Activated CD8-positive, alpha-beta memory T cell treated with anti-CD3 and anti-CD28 coated beads, Interleukin-2, amount 10 ng/mL, durations not matched to agents 7 days and 5 days (primary cell): ENCODE measurements at regions not wholly inside any gene's neighbourhood (a gene's known extent, or its start where the extent isn't known, plus 50 kb on each side); places are given as distances from the start of the nearest gene placed in this dataset.

ENCODE experiments used
- ATAC-seq: fragments of 150-1000 bp; cut with Tn5 transposase; one replicate; pipeline ENCODE4 v1.10.0; 2021; ENCODE audit warnings: moderate library complexity
- CTCF ChIA-PET: fragments of 350-600 bp; sonication (Branson Sonifier 250); formaldehyde crosslinking; loops from one replicate; lab custom pipeline; 2021; ENCODE audit warnings: antibody characterized with exemption; lab: Charles Lee
- DNase-seq: peaks from one replicate; pipeline ENCODE4 v3.0.0-alpha.2; 2020
- H3K27ac Mint-ChIP-seq: one replicate; pipeline ENCODE4 v1.8.0; 2021; ENCODE audit warnings: mild to moderate bottlenecking, mixed read lengths
- H3K27me3 Mint-ChIP-seq: one replicate; pipeline ENCODE4 v1.8.0; 2021; ENCODE audit warnings: mixed read lengths
- H3K36me3 Mint-ChIP-seq: one replicate; pipeline ENCODE4 v1.8.0; 2021; ENCODE audit warnings: mild to moderate bottlenecking, mixed read lengths
- H3K4me1 Mint-ChIP-seq: one replicate; pipeline ENCODE4 v1.8.0; 2021; ENCODE audit warnings: mixed read lengths
- H3K4me3 Mint-ChIP-seq: one replicate; pipeline ENCODE4 v1.8.0; 2021; ENCODE audit warnings: mild to moderate bottlenecking, moderate library complexity, mixed read lengths
- H3K9me3 Mint-ChIP-seq: one replicate; pipeline ENCODE4 v1.8.0; 2022; ENCODE audit warnings: low read depth, mixed read lengths

GRCh38 chr12:58249610-58250009, 308.2 kb downstream of the ATP23 start:
- DNase-seq, result no peak
- Mint-ChIP-seq H3K27me3 (no peaks in the 10 kb centered on the region), H3K4me3 (no peak overlapping the region), H3K27ac (no peak overlapping the region), H3K4me1 (no peaks in the 10 kb centered on the region), H3K36me3 (no peaks in the 10 kb centered on the region), H3K9me3 (no peaks in the 10 kb centered on the region)
- CTCF ChIA-PET, result no interaction called here
- no peak for ATAC-seq

- no peaks in the 10 kb centered on the region for H3K9me3 Mint-ChIP-seq
- ATAC-seq, result no peak
- no peaks in the 10 kb centered on the region for H3K4me1 Mint-ChIP-seq
- no peaks in the 10 kb centered on the region for H3K27me3 Mint-ChIP-seq
- H3K36me3 Mint-ChIP-seq, result no peaks in the 10 kb centered on the region
- CTCF ChIA-PET, result no interaction called here
- H3K4me3 Mint-ChIP-seq, result no peak overlapping the region
- no peak for DNase-seq
- no peak overlapping the region for H3K27ac Mint-ChIP-seq
These were observed 308.7 kb downstream of the ATP23 start for GRCh38 chr12:58250077-58250476.

DNA sequence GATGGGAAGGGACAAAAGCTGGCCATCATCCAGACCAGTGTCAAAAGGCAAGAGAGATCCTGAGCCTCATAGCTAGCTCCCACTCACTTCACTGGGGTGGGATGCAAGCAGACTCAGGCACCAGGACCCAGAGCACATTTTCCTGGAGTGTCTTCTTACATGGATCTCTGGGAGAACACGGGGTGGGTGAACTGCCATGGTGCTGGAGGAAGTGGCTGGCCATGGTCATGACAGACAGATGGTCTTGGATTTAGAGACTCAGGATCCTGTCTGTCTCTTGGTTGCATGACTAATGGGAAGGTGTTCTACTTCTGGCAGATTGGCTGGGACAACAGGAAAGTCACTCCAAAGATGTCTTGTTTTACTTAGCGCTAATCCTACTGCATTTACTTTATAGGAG, 311.5 kb downstream of the ATP23 start:
- ATAC-seq (no peak), DNase-seq (no peak)
- Mint-ChIP-seq H3K4me3 (no peak overlapping the region), H3K36me3 (no peaks in the 10 kb centered on the region), H3K27me3 (no peaks in the 10 kb centered on the region), H3K4me1 (no peaks in the 10 kb centered on the region), H3K27ac (no peak overlapping the region), H3K9me3 (no peaks in the 10 kb centered on the region)
- CTCF ChIA-PET, result no interaction called here

DNA sequence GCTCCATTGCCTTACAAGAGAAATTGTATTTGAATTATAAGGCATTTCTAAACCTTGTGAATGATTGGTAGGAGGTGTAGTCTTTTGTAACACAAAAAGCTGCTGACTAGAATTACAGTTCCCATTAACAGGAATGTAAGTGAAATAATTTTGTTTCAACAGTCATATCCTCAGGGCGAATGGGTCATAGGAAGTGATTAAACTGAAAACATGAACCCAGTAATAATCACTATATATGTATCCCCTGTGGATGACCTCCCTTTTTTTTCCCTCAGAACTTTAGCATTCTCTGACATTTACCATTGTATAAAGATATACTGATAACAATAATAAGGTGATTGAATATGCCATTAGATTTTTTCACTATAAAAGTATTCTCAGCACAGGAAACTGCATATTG, 312.3 kb downstream of the ATP23 start:
- H3K4me3 Mint-ChIP-seq, result no peak overlapping the region
- ATAC-seq (no peak), DNase-seq (no peak)
- H3K4me1 Mint-ChIP-seq, result no peaks in the 10 kb centered on the region
- H3K36me3 Mint-ChIP-seq, result no peaks in the 10 kb centered on the region
- H3K27ac Mint-ChIP-seq, result no peak overlapping the region
- no peaks in the 10 kb centered on the region for H3K9me3 Mint-ChIP-seq
- no peaks in the 10 kb centered on the region for H3K27me3 Mint-ChIP-seq
- CTCF ChIA-PET, result no interaction called here

- DNase-seq (no peak), ATAC-seq (no peak)
- Mint-ChIP-seq H3K9me3 (no peaks in the 10 kb centered on the region), H3K4me1 (no peaks in the 10 kb centered on the region), H3K4me3 (no peak overlapping the region), H3K27me3 (no peaks in the 10 kb centered on the region), H3K36me3 (no peaks in the 10 kb centered on the region), H3K27ac (no peak overlapping the region)
- CTCF ChIA-PET, result no interaction called here
These were observed 313.2 kb downstream of the ATP23 start for GRCh38 chr12:58254463-58255100.

DNA sequence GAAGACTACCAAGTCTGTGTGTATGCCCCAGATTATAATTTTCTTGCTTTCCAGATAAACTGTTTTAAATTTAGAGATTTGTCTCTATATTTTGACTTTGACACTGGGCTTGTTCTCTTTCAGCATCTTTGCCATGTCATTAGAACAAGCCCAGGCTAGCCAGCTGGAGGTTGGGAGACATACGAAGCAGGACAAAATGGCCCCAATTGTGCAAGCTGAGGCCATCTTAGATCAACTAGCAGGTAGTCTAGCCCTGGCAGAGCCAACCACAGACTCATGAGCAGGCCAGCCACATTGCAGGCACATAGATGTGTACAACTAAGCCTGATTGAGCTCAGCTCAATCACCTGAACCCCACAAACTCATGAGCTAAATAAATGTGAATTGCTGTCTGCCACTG, 321.4 kb downstream of the ATP23 start:
- ATAC-seq (no peak), DNase-seq (no peak)
- Mint-ChIP-seq H3K9me3 (no peaks in the 10 kb centered on the region), H3K4me3 (no peak overlapping the region), H3K4me1 (no peaks in the 10 kb centered on the region), H3K27ac (no peak overlapping the region), H3K36me3 (no peaks in the 10 kb centered on the region), H3K27me3 (no peaks in the 10 kb centered on the region)
- CTCF ChIA-PET, result no interaction called here

GRCh38 chr12:58263816-58264215, 322.4 kb downstream of the ATP23 start:
- H3K36me3 Mint-ChIP-seq, result no peaks in the 10 kb centered on the region
- no peaks in the 10 kb centered on the region for H3K4me1 Mint-ChIP-seq
- CTCF ChIA-PET, result no interaction called here
- no peaks in the 10 kb centered on the region for H3K27me3 Mint-ChIP-seq
- no peak overlapping the region for H3K27ac Mint-ChIP-seq
- no peak for DNase-seq
- no peak overlapping the region for H3K4me3 Mint-ChIP-seq
- ATAC-seq, result no peak
- no peaks in the 10 kb centered on the region for H3K9me3 Mint-ChIP-seq

DNA sequence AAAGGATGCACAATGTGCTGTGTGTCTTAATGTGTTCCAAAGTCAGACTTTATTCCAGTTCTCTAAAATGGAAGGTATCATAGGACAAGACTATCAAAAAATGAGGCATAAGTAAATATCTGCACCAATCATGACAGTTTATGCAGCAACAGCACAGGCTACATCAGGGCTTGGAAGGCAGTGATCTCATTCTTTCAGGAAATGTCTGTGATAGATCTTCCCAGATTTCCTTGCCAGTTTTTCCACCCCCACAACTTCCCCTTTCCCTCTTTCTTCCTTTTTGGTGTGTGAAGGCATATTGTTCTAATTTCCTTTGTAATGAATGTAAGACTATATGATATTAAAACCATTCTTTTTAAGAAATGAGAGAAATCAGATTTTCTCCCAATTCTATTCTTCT, 326.7 kb downstream of the ATP23 start:
- H3K4me1 Mint-ChIP-seq, result no peaks in the 10 kb centered on the region
- H3K27me3 Mint-ChIP-seq, result no peaks in the 10 kb centered on the region
- H3K36me3 Mint-ChIP-seq, result no peaks in the 10 kb centered on the region
- no peak overlapping the region for H3K4me3 Mint-ChIP-seq
- DNase-seq (no peak), ATAC-seq (no peak)
- no peaks in the 10 kb centered on the region for H3K9me3 Mint-ChIP-seq
- no peak overlapping the region for H3K27ac Mint-ChIP-seq
- CTCF ChIA-PET, result no interaction called here

DNA sequence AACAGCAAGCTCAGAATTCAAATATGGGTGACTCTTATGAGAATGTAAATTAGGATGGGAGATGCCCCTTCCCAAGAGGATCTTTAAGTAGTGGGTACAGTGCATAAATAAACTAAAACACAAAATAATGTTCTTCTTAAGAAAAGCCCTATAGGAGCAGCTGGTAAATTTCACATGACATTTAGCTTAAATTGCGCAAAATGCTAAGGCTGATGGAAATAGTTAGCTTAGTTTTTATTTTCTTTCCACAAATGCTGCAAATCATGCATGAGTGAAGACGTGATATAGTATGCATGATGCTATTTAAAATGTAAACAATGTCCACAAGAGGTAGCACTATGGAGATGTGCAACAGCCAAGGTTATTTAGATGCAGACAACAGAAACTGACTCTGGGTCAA, 328.1 kb downstream of the ATP23 start:
- ATAC-seq (no peak), DNase-seq (no peak)
- Mint-ChIP-seq H3K9me3 (no peaks in the 10 kb centered on the region), H3K4me3 (no peak overlapping the region), H3K27ac (no peak overlapping the region), H3K27me3 (no peaks in the 10 kb centered on the region), H3K4me1 (no peaks in the 10 kb centered on the region), H3K36me3 (no peaks in the 10 kb centered on the region)
- CTCF ChIA-PET, result no interaction called here

DNA sequence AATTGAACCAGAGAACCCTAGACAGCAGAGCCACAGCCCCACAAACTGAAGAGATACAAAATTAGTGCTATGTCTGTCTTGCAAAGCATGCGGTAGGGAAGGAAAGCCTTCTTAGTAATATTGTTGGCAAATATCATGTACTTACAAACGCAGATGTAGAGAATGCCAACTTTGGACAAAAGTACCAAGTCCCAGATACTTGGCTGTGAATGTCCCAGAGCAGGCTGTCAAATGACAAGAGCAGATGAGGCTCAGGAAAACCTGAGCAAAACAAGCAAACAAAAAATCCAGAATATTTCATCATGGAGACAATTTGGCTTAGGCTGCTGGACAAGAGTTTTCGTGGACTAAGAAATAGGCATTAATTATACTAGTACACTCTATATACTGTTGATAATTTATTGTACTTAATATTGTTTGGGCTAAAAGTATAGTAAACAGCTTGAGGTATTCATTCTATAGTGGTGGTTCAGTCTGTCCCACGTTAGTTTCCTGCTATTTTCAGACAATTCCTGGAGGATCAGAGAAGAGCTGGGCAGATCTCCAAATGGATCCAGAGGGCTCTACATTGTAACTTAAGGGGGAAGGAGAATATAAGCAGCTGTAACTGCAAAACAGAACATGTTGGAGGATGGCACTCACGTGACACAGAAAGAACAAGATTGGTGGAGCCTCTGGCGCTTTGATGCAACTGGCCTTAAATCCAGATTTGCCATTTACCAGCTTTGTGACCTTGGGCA, 329.8 kb downstream of the ATP23 start:
- H3K4me1 Mint-ChIP-seq, result no peaks in the 10 kb centered on the region
- H3K36me3 Mint-ChIP-seq, result no peaks in the 10 kb centered on the region
- H3K27ac Mint-ChIP-seq, result no peak overlapping the region
- no peaks in the 10 kb centered on the region for H3K9me3 Mint-ChIP-seq
- H3K4me3 Mint-ChIP-seq, result no peak overlapping the region
- DNase-seq (no peak), ATAC-seq (no peak)
- CTCF ChIA-PET, result no interaction called here
- H3K27me3 Mint-ChIP-seq, result no peaks in the 10 kb centered on the region

- Mint-ChIP-seq H3K27me3 (no peaks in the 10 kb centered on the region), H3K36me3 (no peaks in the 10 kb centered on the region), H3K4me3 (no peak overlapping the region), H3K27ac (no peak overlapping the region), H3K4me1 (no peaks in the 10 kb centered on the region), H3K9me3 (peaks cover 2% of the 10 kb centered on the region)
- DNase-seq (no peak), ATAC-seq (no peak)
- CTCF ChIA-PET, result no interaction called here
These were observed 331.1 kb downstream of the ATP23 start for GRCh38 chr12:58272461-58272860.

DNA sequence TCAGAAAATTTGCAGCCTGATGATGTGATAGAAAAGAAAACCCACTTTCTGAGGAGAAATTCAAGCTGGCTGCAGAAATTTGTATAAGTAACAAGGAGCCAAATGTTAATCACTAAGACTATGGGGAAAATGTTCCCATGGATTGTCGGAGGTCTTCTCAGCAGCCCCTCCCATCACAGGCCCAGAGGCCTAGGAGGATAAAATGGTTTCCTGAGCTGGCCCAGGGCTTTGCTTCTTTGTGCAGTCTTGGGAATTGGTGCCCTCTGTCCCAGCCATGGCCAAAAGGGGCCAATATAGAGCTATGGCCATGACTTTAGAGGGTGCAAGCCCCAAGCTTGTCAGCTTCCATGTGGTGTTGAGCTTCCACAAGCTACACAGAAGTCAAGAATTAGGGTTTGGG, 335.9 kb downstream of the ATP23 start:
- ATAC-seq (no peak), DNase-seq (no peak)
- no peaks in the 10 kb centered on the region for H3K27me3 Mint-ChIP-seq
- H3K27ac Mint-ChIP-seq, result no peak overlapping the region
- CTCF ChIA-PET, result no interaction called here
- no peak overlapping the region for H3K4me3 Mint-ChIP-seq
- H3K9me3 Mint-ChIP-seq, result peaks cover 6% of the 10 kb centered on the region
- no peaks in the 10 kb centered on the region for H3K4me1 Mint-ChIP-seq
- H3K36me3 Mint-ChIP-seq, result no peaks in the 10 kb centered on the region

GRCh38 chr12:58283553-58283952, 342.2 kb downstream of the ATP23 start:
- Mint-ChIP-seq H3K4me3 (no peak overlapping the region), H3K27ac (no peak overlapping the region), H3K27me3 (no peaks in the 10 kb centered on the region), H3K36me3 (no peaks in the 10 kb centered on the region), H3K4me1 (no peaks in the 10 kb centered on the region), H3K9me3 (peaks cover 3% of the 10 kb centered on the region)
- ATAC-seq (no peak), DNase-seq (no peak)
- CTCF ChIA-PET, result no interaction called here

DNA sequence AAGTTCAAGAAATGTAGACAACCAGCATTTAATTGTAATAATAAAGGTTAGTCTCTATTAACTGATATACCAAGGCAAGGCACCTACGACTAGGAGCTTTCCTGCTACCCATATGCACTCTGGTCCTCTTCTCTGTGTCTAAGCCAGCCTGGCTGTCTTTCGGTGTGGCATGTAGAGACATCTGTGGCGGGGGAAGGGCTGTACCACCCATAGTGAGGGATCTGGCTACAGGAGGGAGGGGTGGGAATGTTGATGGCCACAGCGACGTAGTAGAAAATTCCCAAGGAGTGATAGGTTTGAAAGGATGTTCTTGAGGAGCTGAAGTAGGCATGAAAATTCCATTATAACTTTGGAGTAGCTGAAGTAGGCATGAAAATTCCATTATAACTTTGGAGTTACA, 344.2 kb downstream of the ATP23 start:
- DNase-seq, result no peak
- H3K36me3 Mint-ChIP-seq, result no peaks in the 10 kb centered on the region
- no peak for ATAC-seq
- H3K27me3 Mint-ChIP-seq, result no peaks in the 10 kb centered on the region
- CTCF ChIA-PET, result no interaction called here
- no peaks in the 10 kb centered on the region for H3K4me1 Mint-ChIP-seq
- peaks cover 2% of the 10 kb centered on the region for H3K9me3 Mint-ChIP-seq
- H3K27ac Mint-ChIP-seq, result no peak overlapping the region
- H3K4me3 Mint-ChIP-seq, result no peak overlapping the region
